Thyroid gland (tissue), 4 donors: ENCODE measurements at regions not wholly inside any gene's neighbourhood (a gene's known extent, or its start where the extent isn't known, plus 50 kb on each side); places are given as distances from the start of the nearest gene placed in this dataset.

Experiments used
- CTCF ChIP-seq, 6 experiments: fragments of 200-600 bp in 3 of 6; fragments of 450-650 bp in 3 of 6; sonication (generic) in 3 of 6; IDR thresholded peaks; one replicate each; pipeline ENCODE4 v1.5.1; 2016 to 2019; ENCODE audit warnings: antibody characterized with exemption in 6 of 6, mild to moderate bottlenecking in 2 of 6, inconsistent platforms in 1 of 6, moderate library complexity in 1 of 6
- POLR2A ChIP-seq, 2 donors: fragments of 450-650 bp; IDR thresholded peaks; one replicate each; pipeline ENCODE4 v1.6.1; 2017; ENCODE audit warnings: antibody characterized with exemption in 2 of 2, mild to moderate bottlenecking in 2 of 2, moderate library complexity in 1 of 2

GRCh38 chrY:8358161-8358560, 979.1 kb upstream of the TSPY4 start:
- no peak for TF ChIP-seq POLR2A (IDR thresholded peaks at IDR 0.05)
- TF ChIP-seq CTCF (IDR thresholded peaks at IDR 0.05), result no peak
